LNCaP clone FGC (cell line): ENCODE measurements at regions not wholly inside any gene's neighbourhood (a gene's known extent, or its start where the extent isn't known, plus 50 kb on each side); places are given as distances from the start of the nearest gene placed in this dataset.

Source experiments
- DNase-seq: peaks from one replicate; pipeline ENCODE4 v3.0.0-alpha.2; 2011; ENCODE audit warnings: low read depth
- H3K4me3 ChIP-seq: 2 replicates; pipeline ENCODE4 v1.5.1; 2011; ENCODE audit warnings: mild to moderate bottlenecking, low read depth, low read length, control low read depth
- CTCF ChIP-seq: IDR thresholded peaks from 2 replicates; pipeline ENCODE4 v1.5.1; 2012; ENCODE audit warnings: mild to moderate bottlenecking; ENCODE audit not compliant: control insufficient read depth, insufficient read depth; ENCODE audit errors: extremely low read depth

GRCh38 chr9:25876248-25876647, 198.0 kb upstream of the TUSC1 start:
- no peak for DNase-seq
- no peak overlapping the region for H3K4me3 ChIP-seq
- TF ChIP-seq CTCF: no peak

- no peak for DNase-seq
- TF ChIP-seq CTCF: no peak
- H3K4me3 ChIP-seq: no peak overlapping the region
Observed at GRCh38 chr9:25864509-25864908, 186.3 kb upstream of the TUSC1 start.

- DNase-seq: no peak
- TF ChIP-seq CTCF: no peak
- H3K4me3 ChIP-seq: no peak overlapping the region
Observed at GRCh38 chr9:25861421-25861820, 183.2 kb upstream of the TUSC1 start.

- no peak overlapping the region for H3K4me3 ChIP-seq
- no peak for TF ChIP-seq CTCF
- DNase-seq: no peak
Observed at GRCh38 chr9:25857147-25857546, 178.9 kb upstream of the TUSC1 start.

- no peak for TF ChIP-seq CTCF
Observed at GRCh38 chr9:25850803-25851202, 172.6 kb upstream of the TUSC1 start.

GRCh38 chr9:25845867-25846266, 167.6 kb upstream of the TUSC1 start:
- TF ChIP-seq CTCF: no peak
- no peak for DNase-seq
- no peak overlapping the region for H3K4me3 ChIP-seq

More at GRCh38 chr9:25850803-25851202, 172.6 kb upstream of the TUSC1 start:
- H3K4me3 ChIP-seq: no peak overlapping the region
- DNase-seq: no peak

GRCh38 chr9:25830381-25830780, 152.1 kb upstream of the TUSC1 start:
- no peak for TF ChIP-seq CTCF
- no peak for DNase-seq
- H3K4me3 ChIP-seq: no peak overlapping the region
